ENCODE measurements at regions not wholly inside any gene's neighbourhood (a gene's known extent, or its start where the extent isn't known, plus 50 kb on each side); places are given as distances from the start of the nearest gene placed in this dataset.

GRCh38 chr4:1541449-1542225, 135.4 kb upstream of the NKX1-1 start:
- TF ChIP-seq, protein P1, sequence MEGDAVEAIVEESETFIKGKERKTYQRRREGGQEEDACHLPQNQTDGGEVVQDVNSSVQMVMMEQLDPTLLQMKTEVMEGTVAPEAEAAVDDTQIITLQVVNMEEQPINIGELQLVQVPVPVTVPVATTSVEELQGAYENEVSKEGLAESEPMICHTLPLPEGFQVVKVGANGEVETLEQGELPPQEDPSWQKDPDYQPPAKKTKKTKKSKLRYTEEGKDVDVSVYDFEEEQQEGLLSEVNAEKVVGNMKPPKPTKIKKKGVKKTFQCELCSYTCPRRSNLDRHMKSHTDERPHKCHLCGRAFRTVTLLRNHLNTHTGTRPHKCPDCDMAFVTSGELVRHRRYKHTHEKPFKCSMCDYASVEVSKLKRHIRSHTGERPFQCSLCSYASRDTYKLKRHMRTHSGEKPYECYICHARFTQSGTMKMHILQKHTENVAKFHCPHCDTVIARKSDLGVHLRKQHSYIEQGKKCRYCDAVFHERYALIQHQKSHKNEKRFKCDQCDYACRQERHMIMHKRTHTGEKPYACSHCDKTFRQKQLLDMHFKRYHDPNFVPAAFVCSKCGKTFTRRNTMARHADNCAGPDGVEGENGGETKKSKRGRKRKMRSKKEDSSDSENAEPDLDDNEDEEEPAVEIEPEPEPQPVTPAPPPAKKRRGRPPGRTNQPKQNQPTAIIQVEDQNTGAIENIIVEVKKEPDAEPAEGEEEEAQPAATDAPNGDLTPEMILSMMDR (IDR thresholded peaks at IDR 0.05), result no peak
- no peak for TF ChIP-seq POLR2A (IDR thresholded peaks at IDR 0.05)

Measured in Peyer's patch (tissue), 4 donors.